Neuronal stem cell (in vitro differentiated cells): ENCODE measurements at regions not wholly inside any gene's neighbourhood (a gene's known extent, or its start where the extent isn't known, plus 50 kb on each side); places are given as distances from the start of the nearest gene placed in this dataset.

Source experiments
- DNase-seq: peaks from one replicate; pipeline ENCODE4 v3.0.0-alpha.2; 2013; ENCODE audit warnings: low spot score
- H2AFZ ChIP-seq: one replicate; pipeline ENCODE4 v1.6.1; 2013; ENCODE audit warnings: mild to moderate bottlenecking, low read length, inconsistent platforms
- H2AK5ac ChIP-seq: 2 replicates; pipeline ENCODE4 v1.6.1; 2013; ENCODE audit warnings: low read depth, mild to moderate bottlenecking, inconsistent platforms, low read length, moderate library complexity, mixed read lengths
- H2BK120ac ChIP-seq: 2 replicates; pipeline ENCODE4 v1.6.1; 2013; ENCODE audit warnings: low read depth, mild to moderate bottlenecking, inconsistent platforms, low read length, moderate library complexity, mixed read lengths
- H2BK12ac ChIP-seq: one replicate; pipeline ENCODE4 v1.6.1; 2013; ENCODE audit warnings: low read length, inconsistent platforms
- H2BK15ac ChIP-seq: 2 replicates; pipeline ENCODE4 v1.6.1; 2013; ENCODE audit warnings: mild to moderate bottlenecking, low read length, inconsistent platforms, mixed read lengths
- H2BK5ac ChIP-seq: one replicate; pipeline ENCODE4 v1.6.1; 2013; ENCODE audit warnings: inconsistent platforms, mild to moderate bottlenecking, low read length, moderate library complexity
- H3K14ac ChIP-seq: one replicate; pipeline ENCODE4 v1.6.1; 2013; ENCODE audit warnings: low read length, inconsistent platforms
- H3K18ac ChIP-seq: 2 replicates; pipeline ENCODE4 v1.6.1; 2013; ENCODE audit warnings: low read length, inconsistent platforms
- H3K23ac ChIP-seq: 2 replicates; pipeline ENCODE4 v1.6.1; 2013; ENCODE audit warnings: low read depth, mild to moderate bottlenecking, mixed read lengths, low read length, inconsistent platforms; ENCODE audit not compliant: poor library complexity
- H3K27ac ChIP-seq: replicated peaks from 3 replicates; pipeline ENCODE4 v1.5.1; 2013; ENCODE audit warnings: low read length, inconsistent platforms
- H3K27me3 ChIP-seq, 3 experiments: 2 replicates each; pipeline ENCODE4 v1.6.1; 2013; ENCODE audit warnings: low read length in 3 of 3, mild to moderate bottlenecking in 2 of 3, inconsistent platforms in 1 of 3, low read depth in 1 of 3, mixed read lengths in 1 of 3, moderate library complexity in 1 of 3; ENCODE audit not compliant: control insufficient read depth in 3 of 3, insufficient read depth in 3 of 3
- H3K36me3 ChIP-seq, 2 donors: replicated peaks in 1 of 2; 2 replicates each; pipeline ENCODE4 v1.6.1; 2013; ENCODE audit warnings: low read length in 2 of 2; ENCODE audit not compliant: control insufficient read depth in 2 of 2, insufficient read depth in 2 of 2
- H3K4ac ChIP-seq: 2 replicates; pipeline ENCODE4 v1.6.1; 2013; ENCODE audit warnings: inconsistent platforms, mild to moderate bottlenecking, low read length, moderate library complexity
- H3K4me1 ChIP-seq, 2 donors: 1 replicate in 1 of 2; 2 replicates in 1 of 2; pipeline ENCODE4 v1.6.1; 2013; ENCODE audit warnings: low read length in 2 of 2, low read depth in 1 of 2; ENCODE audit not compliant: control insufficient read depth in 2 of 2, insufficient read depth in 1 of 2
- H3K4me2 ChIP-seq: one replicate; pipeline ENCODE4 v1.6.1; 2013; ENCODE audit warnings: mild to moderate bottlenecking, low read length, inconsistent platforms; ENCODE audit not compliant: insufficient read depth, poor library complexity, severe bottlenecking
- H3K4me3 ChIP-seq, 2 donors: 2 replicates each; pipeline ENCODE4 v1.5.1; 2013; ENCODE audit warnings: low read length in 2 of 2, mild to moderate bottlenecking in 2 of 2, inconsistent platforms in 1 of 2, moderate library complexity in 1 of 2
- H3K79me1 ChIP-seq: one replicate; pipeline ENCODE4 v1.6.1; 2013; ENCODE audit warnings: low read depth, mild to moderate bottlenecking, inconsistent platforms, low read length, moderate library complexity
- H3K9ac ChIP-seq: one replicate; pipeline ENCODE4 v1.6.1; 2013; ENCODE audit warnings: mild to moderate bottlenecking, low read depth, low read length, inconsistent platforms; ENCODE audit not compliant: poor library complexity
- H3K9me3 ChIP-seq, 2 donors: replicated peaks in 1 of 2; 2 replicates each; pipeline versions ENCODE3 to v1.6.1; 2013; ENCODE audit warnings: low read length in 2 of 2, mild to moderate bottlenecking in 2 of 2, inconsistent platforms in 1 of 2, low read depth in 1 of 2, mixed read lengths in 1 of 2, moderate library complexity in 1 of 2; ENCODE audit not compliant: control insufficient read depth in 2 of 2, insufficient read depth in 1 of 2
- H4K8ac ChIP-seq: one replicate; pipeline ENCODE4 v1.6.1; 2013; ENCODE audit warnings: low read depth, mild to moderate bottlenecking, inconsistent platforms, low read length, moderate library complexity
- H4K91ac ChIP-seq: one replicate; pipeline ENCODE4 v1.6.1; 2013; ENCODE audit warnings: low read length, low read depth, mild to moderate bottlenecking, inconsistent platforms; ENCODE audit not compliant: poor library complexity
- WGBS, 2 donors: extraction: QIAGEN DNeasy Blood & Tissue Kit; methylation state at CpG; one replicate each; pipeline ENCODE4 v1.1.7; 2013; ENCODE audit warnings: missing lambda C conversion rate in 2 of 2, mixed read lengths in 1 of 2; ENCODE audit not compliant: insufficient read length in 2 of 2, insufficient replicate concordance in 1 of 2; ENCODE audit errors: extremely low coverage in 2 of 2; 5-methylcytosine and 5-hydroxymethylcytosine counted together

- H2AK5ac ChIP-seq = no peak overlapping the region
- no peak overlapping the region for H3K27ac ChIP-seq
- H4K8ac ChIP-seq = no peak overlapping the region
- WGBS, 2 donors = no CpG with 5 or more reads among the region's 2 CpGs
- H3K79me1 ChIP-seq = no peaks in the 10 kb centered on the region
- no peak overlapping the region for H2AFZ ChIP-seq
- H3K36me3 ChIP-seq = no peaks in the 10 kb centered on the region
- H3K27me3 ChIP-seq = no peaks in the 10 kb centered on the region
- H3K4ac ChIP-seq = no peak overlapping the region
- H3K4me2 ChIP-seq = no peak overlapping the region
- H3K14ac ChIP-seq = no peak overlapping the region
- no peaks in the 10 kb centered on the region for H3K9me3 ChIP-seq
- no peak overlapping the region for H2BK120ac ChIP-seq
- no peak overlapping the region for H3K9ac ChIP-seq
- no peak overlapping the region for H3K4me3 ChIP-seq
- no peak overlapping the region for H3K23ac ChIP-seq
- no peak overlapping the region for H2BK15ac ChIP-seq
- DNase-seq = no peak
- no peak overlapping the region for H2BK5ac ChIP-seq
- H3K4me1 ChIP-seq = no peaks in the 10 kb centered on the region
- H2BK12ac ChIP-seq = no peak overlapping the region
- no peak overlapping the region for H4K91ac ChIP-seq
- H3K18ac ChIP-seq = no peak overlapping the region
These were observed 331.1 kb downstream of the WDR11 start for GRCh38 chr10:121182219-121182618.

GRCh38 chr10:121183236-121183635 lies 332.1 kb downstream of the WDR11 start:
- H2BK15ac ChIP-seq = no peak overlapping the region
- peaks cover 0 to 2% (median 0%) of the 10 kb centered on the region in 3 experiments for H3K27me3 ChIP-seq
- no peak overlapping the region for H4K91ac ChIP-seq
- H3K27ac ChIP-seq = no peak overlapping the region
- no peak overlapping the region for H2BK5ac ChIP-seq
- H3K9me3 ChIP-seq = no peaks in the 10 kb centered on the region
- H2AFZ ChIP-seq = no peak overlapping the region
- no peaks in the 10 kb centered on the region for H3K36me3 ChIP-seq
- no peak overlapping the region for H3K14ac ChIP-seq
- H4K8ac ChIP-seq = no peak overlapping the region
- DNase-seq = no peak
- H3K9ac ChIP-seq = no peak overlapping the region
- no peaks in the 10 kb centered on the region for H3K4me1 ChIP-seq
- no peak overlapping the region for H2BK120ac ChIP-seq
- H3K4me3 ChIP-seq = no peak overlapping the region
- no peak overlapping the region for H3K23ac ChIP-seq
- no peak overlapping the region for H2AK5ac ChIP-seq
- no peak overlapping the region for H3K4ac ChIP-seq
- H3K18ac ChIP-seq = no peak overlapping the region
- H3K4me2 ChIP-seq = no peak overlapping the region
- H2BK12ac ChIP-seq = no peak overlapping the region
- WGBS, 2 donors = no CpG with 5 or more reads among the region's 4 CpGs
- no peaks in the 10 kb centered on the region for H3K79me1 ChIP-seq

- no peak overlapping the region for H3K18ac ChIP-seq
- no CpG with 5 or more reads among the region's 1 CpG for WGBS, 2 donors
These were observed 332.5 kb downstream of the WDR11 start for GRCh38 chr10:121183707-121184106.

GRCh38 chr10:121185816-121186455 lies 334.8 kb downstream of the WDR11 start:
- H2AK5ac ChIP-seq = no peak overlapping the region
- H2AFZ ChIP-seq = no peak overlapping the region
- no peak overlapping the region for H3K14ac ChIP-seq
- no peak overlapping the region for H2BK12ac ChIP-seq
- no peaks in the 10 kb centered on the region for H3K9me3 ChIP-seq
- DNase-seq = no peak
- no peak overlapping the region for H3K23ac ChIP-seq
- WGBS, 2 donors = no CpG with 5 or more reads among the region's 7 CpGs
- H3K18ac ChIP-seq = no peak overlapping the region
- H3K4me2 ChIP-seq = no peak overlapping the region
- no peak overlapping the region for H2BK15ac ChIP-seq
- no peak overlapping the region for H4K8ac ChIP-seq
- H3K36me3 ChIP-seq = no peaks in the 10 kb centered on the region
- peaks cover 0 to 11% (median 0%) of the 10 kb centered on the region in 3 experiments for H3K27me3 ChIP-seq
- no peaks in the 10 kb centered on the region for H3K4me1 ChIP-seq
- H3K9ac ChIP-seq = no peak overlapping the region
- no peak overlapping the region for H3K4ac ChIP-seq
- H4K91ac ChIP-seq = no peak overlapping the region
- no peak overlapping the region for H3K27ac ChIP-seq
- H2BK5ac ChIP-seq = no peak overlapping the region
- no peak overlapping the region for H3K4me3 ChIP-seq
- H2BK120ac ChIP-seq = no peak overlapping the region
- H3K79me1 ChIP-seq = no peaks in the 10 kb centered on the region

More at GRCh38 chr10:121183707-121184106, 332.5 kb downstream of the WDR11 start:
- Histone ChIP-seq H2AFZ (no peak overlapping the region), H3K4me2 (no peak overlapping the region), H3K23ac (no peak overlapping the region), H3K36me3 (no peaks in the 10 kb centered on the region), H3K4me1 (no peaks in the 10 kb centered on the region), H3K4me3 (no peak overlapping the region), H3K27me3 (peaks cover 0 to 7% (median 0%) of the 10 kb centered on the region in 3 experiments), H3K27ac (no peak overlapping the region), H3K9ac (no peak overlapping the region), H2BK15ac (no peak overlapping the region), H3K14ac (no peak overlapping the region), H4K91ac (no peak overlapping the region), H2AK5ac (no peak overlapping the region), H4K8ac (no peak overlapping the region), H3K79me1 (no peaks in the 10 kb centered on the region), H2BK120ac (no peak overlapping the region), H2BK5ac (no peak overlapping the region), H2BK12ac (no peak overlapping the region), H3K9me3 (no peaks in the 10 kb centered on the region), H3K4ac (no peak overlapping the region)
- DNase-seq = no peak
